BE2C (cell line): ENCODE measurements at regions not wholly inside any gene's neighbourhood (a gene's known extent, or its start where the extent isn't known, plus 50 kb on each side); places are given as distances from the start of the nearest gene placed in this dataset.

ENCODE experiments used
- DNase-seq: peaks from one replicate; pipeline ENCODE4 v3.0.0-alpha.2; 2020
- H3K27me3 ChIP-seq: fragments of 250-450 bp; sonication (Bioruptor Pico); 2 replicates; pipeline ENCODE4 v1.5.1; 2020; ENCODE audit warnings: mild to moderate bottlenecking
- H3K36me3 ChIP-seq: fragments of 250-450 bp; sonication (Bioruptor Pico); 2 replicates; pipeline ENCODE4 v1.5.1; 2020; ENCODE audit warnings: mild to moderate bottlenecking
- H3K4me1 ChIP-seq: fragments of 250-450 bp; sonication (Bioruptor Pico); 2 replicates; pipeline ENCODE4 v1.5.1; 2020
- H3K4me3 ChIP-seq: 2 replicates; pipeline ENCODE4 v1.5.1; 2011; ENCODE audit warnings: low read depth, low read length
- H3K9me3 ChIP-seq: fragments of 250-450 bp; sonication (Bioruptor Pico); 2 replicates; pipeline ENCODE4 v1.5.1; 2020
- TF ChIP-seq, protein P1 (sequence below): IDR thresholded peaks from 2 replicates; pipeline ENCODE4 v1.5.1; 2012; ENCODE audit warnings: mild to moderate bottlenecking, low read depth, low read length

DNA sequence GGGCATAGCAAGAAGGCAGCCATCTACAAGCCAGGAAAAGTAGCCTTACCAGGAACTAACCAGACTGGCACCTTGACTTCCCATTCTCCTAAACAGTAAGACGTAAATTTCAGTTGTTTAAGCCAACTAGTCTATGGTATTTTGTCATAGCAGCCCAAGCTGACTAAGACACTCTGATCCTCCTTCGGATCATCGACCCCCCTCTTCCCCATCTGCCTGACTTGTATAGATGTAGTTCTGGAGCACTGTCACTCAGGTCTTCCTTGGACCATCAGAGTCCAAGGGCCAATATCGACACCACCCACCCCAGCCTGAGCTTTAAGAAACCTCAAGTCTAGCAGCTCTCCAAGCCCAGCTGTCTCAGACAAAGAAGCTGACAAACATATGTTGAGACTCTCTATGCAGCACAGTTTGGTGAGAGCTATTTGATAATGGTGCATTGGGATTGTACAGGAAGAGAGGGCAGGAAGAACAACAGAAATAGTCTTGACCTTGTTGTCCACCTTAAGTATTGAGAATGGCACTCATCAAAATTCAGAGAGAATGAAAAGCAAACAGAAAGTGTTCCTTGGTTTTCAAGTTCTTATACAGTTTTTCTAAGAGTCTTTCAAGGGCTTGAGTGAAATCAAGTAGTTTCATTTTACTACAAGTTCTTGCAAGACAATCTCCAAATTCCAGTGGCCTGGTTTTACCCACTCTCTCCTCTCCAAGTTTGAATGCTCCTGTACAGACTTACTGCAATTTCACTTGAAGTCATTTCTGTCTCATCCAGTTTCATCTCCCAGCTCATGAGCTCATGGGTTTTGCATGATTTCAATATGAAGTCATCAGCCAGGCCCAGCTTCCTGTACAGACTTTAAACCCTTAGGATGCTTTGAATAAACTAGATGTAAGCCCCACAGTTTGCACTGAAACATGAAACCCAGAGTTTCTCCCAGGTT is 122.3 kb upstream of the RAI14 start:
- Histone ChIP-seq H3K36me3 (no peaks in the 10 kb centered on the region), H3K4me1 (no peaks in the 10 kb centered on the region), H3K27me3 (peaks cover 6% of the 10 kb centered on the region), H3K4me3 (no peak overlapping the region), H3K9me3 (no peaks in the 10 kb centered on the region)
- TF ChIP-seq, protein P1, sequence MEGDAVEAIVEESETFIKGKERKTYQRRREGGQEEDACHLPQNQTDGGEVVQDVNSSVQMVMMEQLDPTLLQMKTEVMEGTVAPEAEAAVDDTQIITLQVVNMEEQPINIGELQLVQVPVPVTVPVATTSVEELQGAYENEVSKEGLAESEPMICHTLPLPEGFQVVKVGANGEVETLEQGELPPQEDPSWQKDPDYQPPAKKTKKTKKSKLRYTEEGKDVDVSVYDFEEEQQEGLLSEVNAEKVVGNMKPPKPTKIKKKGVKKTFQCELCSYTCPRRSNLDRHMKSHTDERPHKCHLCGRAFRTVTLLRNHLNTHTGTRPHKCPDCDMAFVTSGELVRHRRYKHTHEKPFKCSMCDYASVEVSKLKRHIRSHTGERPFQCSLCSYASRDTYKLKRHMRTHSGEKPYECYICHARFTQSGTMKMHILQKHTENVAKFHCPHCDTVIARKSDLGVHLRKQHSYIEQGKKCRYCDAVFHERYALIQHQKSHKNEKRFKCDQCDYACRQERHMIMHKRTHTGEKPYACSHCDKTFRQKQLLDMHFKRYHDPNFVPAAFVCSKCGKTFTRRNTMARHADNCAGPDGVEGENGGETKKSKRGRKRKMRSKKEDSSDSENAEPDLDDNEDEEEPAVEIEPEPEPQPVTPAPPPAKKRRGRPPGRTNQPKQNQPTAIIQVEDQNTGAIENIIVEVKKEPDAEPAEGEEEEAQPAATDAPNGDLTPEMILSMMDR: no peak
- DNase-seq: no peak

DNA sequence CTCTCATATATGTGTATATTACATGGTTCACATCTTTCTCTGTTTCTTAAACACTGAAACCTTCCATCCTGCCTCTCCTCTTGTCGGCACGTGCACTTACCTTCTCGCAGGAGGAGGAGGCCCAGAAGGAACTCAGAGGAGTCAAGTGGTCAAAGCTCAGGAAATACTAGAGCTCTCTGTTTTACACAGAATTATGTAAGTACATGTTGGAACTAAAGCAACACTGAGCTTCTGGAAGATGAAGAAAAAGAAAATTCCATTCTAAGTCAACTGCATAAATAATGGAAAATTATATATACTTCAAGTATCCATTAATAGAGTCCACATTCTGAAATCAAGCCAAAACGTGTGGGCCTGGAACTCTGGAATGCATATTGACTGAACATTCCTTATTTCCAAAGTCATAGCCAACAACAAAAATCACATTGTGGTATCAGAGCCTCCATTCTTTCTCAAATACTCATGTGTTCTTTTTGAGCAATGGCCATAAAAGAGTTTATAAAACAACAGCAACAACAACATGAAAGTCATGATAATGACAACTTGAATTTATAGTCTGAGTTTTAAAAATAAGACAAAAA is 121.5 kb upstream of the RAI14 start:
- no peaks in the 10 kb centered on the region for H3K36me3 ChIP-seq
- no peaks in the 10 kb centered on the region for H3K9me3 ChIP-seq
- TF ChIP-seq, protein P1: no peak
- H3K4me3 ChIP-seq: no peak overlapping the region
- no peak for DNase-seq
- H3K27me3 ChIP-seq: peaks cover 9% of the 10 kb centered on the region
- no peaks in the 10 kb centered on the region for H3K4me1 ChIP-seq

DNA sequence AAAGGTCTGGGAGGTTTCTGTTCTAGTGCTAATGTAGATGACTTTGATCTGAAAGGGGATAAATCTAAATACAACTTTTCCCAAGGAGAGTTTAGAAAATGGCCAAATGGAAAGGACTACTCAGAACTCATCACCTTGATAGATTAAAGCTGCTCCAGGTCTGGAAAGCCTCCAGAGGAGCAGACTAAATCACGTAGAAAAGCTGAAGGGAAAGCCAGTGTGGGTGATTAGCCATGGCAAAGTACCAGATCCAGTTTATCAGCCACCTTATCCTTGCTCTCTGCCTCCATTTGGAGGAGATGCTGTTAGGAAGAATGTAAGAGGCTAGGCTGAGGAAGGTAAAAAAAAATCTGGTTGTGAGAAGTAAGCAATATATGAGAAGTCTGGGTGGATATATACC is 120.7 kb upstream of the RAI14 start:
- DNase-seq: no peak
- TF ChIP-seq, protein P1: no peak
- H3K27me3 ChIP-seq: peaks cover 12% of the 10 kb centered on the region
- no peaks in the 10 kb centered on the region for H3K4me1 ChIP-seq
- no peaks in the 10 kb centered on the region for H3K36me3 ChIP-seq
- H3K4me3 ChIP-seq: no peak overlapping the region
- no peaks in the 10 kb centered on the region for H3K9me3 ChIP-seq

DNA sequence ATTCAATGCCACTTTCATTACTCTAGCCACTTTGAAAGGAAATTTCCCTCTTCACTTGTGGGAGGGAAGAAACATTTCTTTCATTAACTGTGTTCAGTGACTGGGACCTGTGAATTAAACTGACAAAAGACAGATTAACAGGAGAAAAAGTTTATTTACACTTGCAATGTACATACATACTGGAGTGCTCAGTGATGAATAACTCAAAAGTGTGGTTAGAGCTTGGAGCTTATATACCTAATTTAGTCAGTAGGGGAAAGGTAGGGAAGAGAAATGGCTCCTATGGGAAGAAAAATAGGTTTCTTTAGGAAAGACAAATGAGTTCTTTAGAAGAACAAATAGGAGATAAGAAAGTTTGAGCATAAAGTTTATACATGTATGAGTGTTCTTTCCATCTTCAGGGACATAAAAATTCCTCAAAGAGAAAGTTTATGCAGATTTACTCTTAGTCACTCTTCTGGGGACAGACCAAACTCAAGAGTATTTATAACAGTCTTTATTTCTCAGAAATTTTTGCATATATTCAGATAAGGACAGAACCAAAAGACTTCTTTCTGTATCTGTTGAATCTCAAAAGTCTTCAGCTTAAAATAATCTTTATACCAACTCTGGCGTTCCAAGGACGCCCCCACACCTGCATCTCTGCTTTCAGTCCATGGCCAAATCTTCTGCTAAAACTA is 120.0 kb upstream of the RAI14 start:
- Histone ChIP-seq H3K36me3 (no peaks in the 10 kb centered on the region), H3K27me3 (peaks cover 9% of the 10 kb centered on the region), H3K4me3 (no peak overlapping the region), H3K4me1 (no peaks in the 10 kb centered on the region), H3K9me3 (no peaks in the 10 kb centered on the region)
- DNase-seq: no peak
- TF ChIP-seq, protein P1: no peak

DNA sequence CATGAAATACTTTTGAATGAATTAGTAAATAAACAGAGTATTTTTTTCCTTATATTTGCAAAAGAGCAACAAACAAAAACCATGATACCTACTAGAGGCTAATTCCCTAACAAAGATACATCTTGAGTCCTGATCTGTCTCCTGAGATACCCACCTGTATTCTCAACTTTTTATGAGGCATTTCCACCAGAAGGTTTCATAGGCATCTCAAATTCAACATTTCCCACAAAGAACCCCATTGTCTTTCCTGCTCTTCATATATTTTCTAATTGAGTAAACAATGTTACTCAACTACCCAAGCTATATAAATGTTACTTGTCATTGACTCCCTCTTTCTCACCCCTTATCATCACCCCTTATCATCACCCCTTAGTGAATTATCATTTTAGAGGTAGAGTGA is 119.4 kb upstream of the RAI14 start:
- H3K4me1 ChIP-seq: no peaks in the 10 kb centered on the region
- H3K27me3 ChIP-seq: peaks cover 9% of the 10 kb centered on the region
- TF ChIP-seq, protein P1: no peak
- no peak for DNase-seq
- no peak overlapping the region for H3K4me3 ChIP-seq
- H3K36me3 ChIP-seq: no peaks in the 10 kb centered on the region
- no peaks in the 10 kb centered on the region for H3K9me3 ChIP-seq
